GM18519 (cell line): ENCODE measurements at regions not wholly inside any gene's neighbourhood (a gene's known extent, or its start where the extent isn't known, plus 50 kb on each side); places are given as distances from the start of the nearest gene placed in this dataset.

ENCODE experiments used
- ATAC-seq: cut with Tn5 transposase; IDR thresholded peaks from one replicate; pipeline ENCODE4 v1.9.1; 2021; ENCODE audit warnings: mild to moderate bottlenecking, moderate library complexity; ENCODE audit not compliant: unreplicated experiment, low FRiP score

- ATAC-seq, result no peak
Observed at GRCh38 chr1:68938051-68938666, 441.3 kb upstream of the DEPDC1 start.

GRCh38 chr1:68950036-68950435 is 453.2 kb upstream of the DEPDC1 start:
- no peak for ATAC-seq

DNA sequence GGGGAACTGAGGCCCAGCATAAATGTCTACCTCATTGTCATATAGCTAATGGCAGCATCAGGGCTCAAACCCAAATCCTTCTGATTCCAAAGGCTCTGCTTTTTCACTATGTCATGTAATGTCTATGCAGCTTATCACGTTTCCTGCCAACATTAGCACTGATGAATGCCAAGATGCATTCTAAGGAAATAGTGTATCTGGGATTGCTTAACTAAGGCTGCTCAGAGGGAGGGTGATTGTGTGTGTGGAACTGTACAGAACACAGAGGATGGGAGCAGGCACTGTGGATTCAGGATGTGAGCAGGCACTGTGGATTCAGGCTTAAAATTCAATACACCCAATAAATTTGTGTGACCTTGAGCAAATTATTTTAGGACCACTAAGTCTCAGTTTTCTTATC is 456.4 kb upstream of the DEPDC1 start:
- no peak for ATAC-seq

DNA sequence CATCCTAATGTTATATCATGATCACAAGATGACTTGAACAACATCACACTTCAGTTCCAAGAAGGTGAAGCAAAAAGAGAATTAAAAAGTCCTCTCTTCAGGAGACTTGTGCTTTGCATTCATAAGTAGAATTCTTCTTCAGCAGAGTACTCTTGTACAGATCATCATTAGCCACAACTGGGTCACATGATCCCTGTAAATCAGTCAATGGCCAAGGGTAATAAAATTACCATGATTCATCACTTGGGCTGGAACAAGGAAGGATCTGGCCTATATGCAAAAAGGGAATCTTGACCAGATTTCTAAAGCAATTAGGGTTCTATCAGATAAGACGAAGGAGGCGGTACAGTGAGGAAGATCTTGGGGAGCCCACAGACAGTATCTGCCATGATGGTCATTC is 458.0 kb upstream of the DEPDC1 start:
- no peak for ATAC-seq

GRCh38 chr1:68955424-68955823 is 458.5 kb upstream of the DEPDC1 start:
- no peak for ATAC-seq

GRCh38 chr1:68958958-68959357 is 462.1 kb upstream of the DEPDC1 start:
- ATAC-seq, result no peak

DNA sequence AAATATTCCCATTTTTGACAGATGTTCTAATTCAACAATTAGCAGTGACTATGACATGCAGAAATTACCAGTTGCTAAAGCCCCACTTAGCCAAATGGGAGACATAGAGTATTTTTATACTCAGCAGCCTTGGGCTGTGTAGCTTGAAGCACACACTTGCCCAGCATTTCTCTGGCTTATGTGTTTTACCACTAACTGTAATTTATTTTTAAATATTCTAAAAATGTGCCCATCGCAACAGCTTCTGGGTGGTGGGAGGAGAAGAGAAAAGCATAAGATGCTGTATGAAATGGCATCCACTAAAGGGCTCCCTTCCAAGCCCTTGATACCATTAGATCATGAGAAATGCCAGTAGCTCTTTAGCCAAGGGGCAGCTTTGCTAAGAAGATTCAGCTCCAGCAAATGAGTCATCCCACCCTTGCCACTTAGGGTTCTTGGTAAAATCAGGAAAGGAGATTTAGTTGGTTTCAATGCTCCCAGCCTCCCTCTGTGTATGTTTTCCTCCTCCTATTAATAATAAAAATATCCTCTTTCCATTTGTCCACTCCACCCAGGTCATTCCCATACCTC is 462.7 kb upstream of the DEPDC1 start:
- ATAC-seq, result no peak

- no peak for ATAC-seq
Observed at GRCh38 chr1:68961143-68961542, 464.3 kb upstream of the DEPDC1 start.

- ATAC-seq, result no peak
Observed at GRCh38 chr1:68963353-68963752, 466.5 kb upstream of the DEPDC1 start.

- ATAC-seq, result no peak
Observed at GRCh38 chr1:68969441-68969840, 472.6 kb upstream of the DEPDC1 start.

GRCh38 chr1:68970571-68970970 is 473.7 kb upstream of the DEPDC1 start:
- ATAC-seq, result no peak

GRCh38 chr1:68973459-68974244 is 476.8 kb upstream of the DEPDC1 start:
- ATAC-seq, result no peak

GRCh38 chr1:68974447-68974846 is 477.6 kb upstream of the DEPDC1 start:
- ATAC-seq, result no peak

- no peak for ATAC-seq
Observed at GRCh38 chr1:68975212-68975933, 478.5 kb upstream of the DEPDC1 start.

GRCh38 chr1:68976916-68977610 is 480.2 kb upstream of the DEPDC1 start:
- ATAC-seq, result no peak

GRCh38 chr1:68979891-68980290 is 483.0 kb upstream of the DEPDC1 start:
- no peak for ATAC-seq

DNA sequence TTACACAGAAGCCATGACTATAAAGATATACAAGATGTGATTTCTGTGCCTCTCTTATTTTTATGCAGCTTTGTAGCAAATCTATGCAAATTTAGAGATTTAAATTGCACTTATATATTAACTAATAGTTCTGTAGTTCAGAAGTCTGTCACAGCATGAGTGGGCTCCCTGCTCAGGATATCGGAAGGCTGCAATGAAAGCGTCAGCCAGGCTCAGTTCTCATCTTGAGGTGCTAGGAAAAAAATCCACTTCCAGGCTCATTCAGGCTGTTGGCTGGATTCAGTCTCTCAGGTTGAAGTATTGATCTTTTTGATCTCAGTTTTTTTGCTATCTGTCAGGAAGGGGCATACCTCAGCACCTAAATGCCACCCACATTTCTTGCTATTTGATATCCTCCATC is 487.4 kb upstream of the DEPDC1 start:
- ATAC-seq, result no peak

- no peak for ATAC-seq
Observed at GRCh38 chr1:68994096-68994495, 497.2 kb upstream of the DEPDC1 start.

DNA sequence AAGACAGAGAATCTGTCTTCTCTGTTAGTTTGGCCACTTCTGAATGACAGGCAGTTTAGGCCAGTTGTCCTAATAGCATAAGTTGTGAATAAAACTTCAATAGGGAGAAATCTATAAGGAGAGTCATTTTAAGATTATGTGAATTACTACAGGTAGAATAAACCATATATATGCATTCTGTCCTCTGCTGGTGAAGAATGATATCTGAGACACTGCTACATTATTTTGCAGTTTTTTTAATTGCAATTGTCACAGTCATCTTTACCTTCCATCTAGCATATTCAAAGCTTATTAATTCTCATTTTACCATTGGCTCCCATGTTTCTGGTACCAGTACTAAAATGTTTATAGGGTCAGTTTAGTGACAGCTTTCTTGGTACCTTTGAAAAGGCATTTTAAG is 519.6 kb upstream of the DEPDC1 start:
- ATAC-seq, result no peak

DNA sequence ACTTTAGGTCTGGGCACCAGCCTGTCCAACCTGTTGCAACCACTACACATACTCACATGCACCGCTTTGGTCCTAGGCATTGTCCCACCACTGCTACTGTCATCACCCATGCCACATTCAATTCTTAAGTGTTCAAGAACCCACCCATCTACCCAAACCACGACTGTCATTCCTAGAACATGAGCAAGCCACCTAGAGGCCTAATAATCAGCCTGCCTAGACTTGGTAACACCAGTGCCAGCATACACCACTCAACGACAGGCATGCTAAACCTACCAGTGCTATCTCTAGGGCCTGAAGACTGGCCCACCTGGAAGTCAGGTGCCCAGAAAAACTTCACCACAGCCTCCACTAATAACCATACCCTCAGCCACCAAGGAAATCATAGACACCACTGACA is 532.8 kb upstream of the DEPDC1 start:
- ATAC-seq, result no peak

GRCh38 chr1:69038379-69038778 is 529.3 kb upstream of the LRRC7 start:
- no peak for ATAC-seq
